ENCODE measurements at regions not wholly inside any gene's neighbourhood (a gene's known extent, or its start where the extent isn't known, plus 50 kb on each side); places are given as distances from the start of the nearest gene placed in this dataset.

GRCh38 chr1:199472018-199472417, 555.5 kb upstream of the NR5A2 start:
- 2% methylated on average over 2 of the region's 2 CpGs for WGBS (ENCODE audit: low lambda C conversion rate)
- no peak for FAIRE-seq
- TF ChIP-seq ZNF121 (CRISPR knock-in tag; IDR thresholded peaks at IDR 0.05): no peak
- no peak for TF ChIP-seq ZNF12 (CRISPR knock-in tag; IDR thresholded peaks at IDR 0.05)
- TF ChIP-seq ATF2 (CRISPR knock-in tag; IDR thresholded peaks at IDR 0.05): no peak
- TF ChIP-seq JUND (CRISPR knock-in tag; IDR thresholded peaks at IDR 0.05): no peak
- TF ChIP-seq MLX (CRISPR knock-in tag; IDR thresholded peaks at IDR 0.05): no peak
- no peak for TF ChIP-seq TBL1XR1 (IDR thresholded peaks at IDR 0.05; ENCODE audit: borderline replicate concordance, low read length, partially characterized antibody)
- TF ChIP-seq ZBTB26 (CRISPR knock-in tag; IDR thresholded peaks at IDR 0.05; ENCODE audit: borderline replicate concordance): no peak
- no peak for TF ChIP-seq SOX13 (IDR thresholded peaks at IDR 0.05)
- no peak for TF ChIP-seq SOX13 (CRISPR knock-in tag; conservative IDR thresholded peaks at IDR 0.05 in 1 of 2, IDR thresholded peaks at IDR 0.05 in 1 of 2)
- no peak for TF ChIP-seq RFX5 (IDR thresholded peaks at IDR 0.05; ENCODE audit: low read depth, low read length)
- no peak for TF ChIP-seq ZNF503 (CRISPR knock-in tag; IDR thresholded peaks at IDR 0.05)
- no peak for TF ChIP-seq ZNF281 (CRISPR knock-in tag; IDR thresholded peaks at IDR 0.05; ENCODE audit: borderline replicate concordance)
- no peak for TF ChIP-seq GABPB1 (CRISPR knock-in tag; IDR thresholded peaks at IDR 0.05)
- TF ChIP-seq ZNF362 (CRISPR knock-in tag; IDR thresholded peaks at IDR 0.05; ENCODE audit: borderline replicate concordance): no peak
- no peak for TF ChIP-seq SP4 (CRISPR knock-in tag; IDR thresholded peaks at IDR 0.05)
- TF ChIP-seq FOXO1 (CRISPR knock-in tag; IDR thresholded peaks at IDR 0.05): no peak

More at GRCh38 chr1:199472018-199472417, 555.5 kb upstream of the NR5A2 start:
- BruUV-seq (replicated peaks): no TSS peak
- Histone ChIP-seq H3K4me1 (ENCODE audit: insufficient read depth, low read length) (no peaks in the 10 kb centered on the region), H3K36me3 (replicated peaks in 1 of 2; ENCODE audit: control insufficient read depth in 1 of 2, insufficient read depth in 2 of 2, low read length in 2 of 2) (no peaks in the 10 kb centered on the region), H3K4me3 (replicated peaks in 1 of 3; ENCODE audit: insufficient read depth in 1 of 3, low read depth in 2 of 3, low read length in 3 of 3) (no peak overlapping the region), H3K79me2 (ENCODE audit: insufficient read depth, low read length) (no peaks in the 10 kb centered on the region), H3K9me3 (ENCODE audit: low read length) (no peaks in the 10 kb centered on the region), H2AFZ (ENCODE audit: low read length) (no peak overlapping the region), H3K27me3 (ENCODE audit: control insufficient read depth in 1 of 2, insufficient read depth in 2 of 2, low read length in 2 of 2) (no peaks in the 10 kb centered on the region), H3K27ac (ENCODE audit: extremely low read length, insufficient read depth, low read length) (no peak overlapping the region), H4K20me1 (ENCODE audit: insufficient read depth, low read length) (no peaks in the 10 kb centered on the region), H3K4me2 (ENCODE audit: low read depth, low read length) (no peak overlapping the region), H3K9ac (ENCODE audit: insufficient read depth, low read depth, low read length) (no peak overlapping the region)
- POLR2A ChIA-PET: no interaction called here
- intact Hi-C loops (cut with micrococcal nuclease; ENCODE audit: unreplicated experiment) (no loop called here), in situ Hi-C loops (cut with HindIII; ENCODE audit: extremely low pct_ligation_motif_present, low pct_unique_long_range_greater_than_20kb) (no loop called here)
- DNase-seq (ENCODE audit: low spot score) (no peak), ATAC-seq (no peak)
- CTCF ChIA-PET (ENCODE audit: low intra/inter-chr PET ratio, low total read pairs): no interaction called here
